Fibroblast of lung (primary cell): ENCODE measurements at regions not wholly inside any gene's neighbourhood (a gene's known extent, or its start where the extent isn't known, plus 50 kb on each side); places are given as distances from the start of the nearest gene placed in this dataset.

Source experiments
- DNase-seq, 2 donors: peaks; one replicate each; pipeline versions ENCODE4 v3.0.0 to v3.0.0-alpha.2; 2010; ENCODE audit warnings: low read depth in 2 of 2
- H2AFZ ChIP-seq: 2 replicates; pipeline ENCODE4 v1.5.1; 2012; ENCODE audit warnings: low read length, control low read depth, inconsistent platforms
- H3K27ac ChIP-seq: 2 replicates; pipeline ENCODE4 v1.5.1; 2011; ENCODE audit warnings: low read length, control low read depth; ENCODE audit not compliant: insufficient read depth
- H3K27me3 ChIP-seq: 2 replicates; pipeline ENCODE4 v1.5.1; 2011; ENCODE audit warnings: mild to moderate bottlenecking, low read length; ENCODE audit not compliant: control insufficient read depth, insufficient read depth
- H3K36me3 ChIP-seq: 2 replicates; pipeline ENCODE4 v1.5.1; 2011; ENCODE audit warnings: low read length; ENCODE audit not compliant: control insufficient read depth, insufficient read depth
- H3K4me1 ChIP-seq: 2 replicates; pipeline ENCODE4 v1.5.1; 2011; ENCODE audit warnings: low read length; ENCODE audit not compliant: control insufficient read depth, insufficient read depth; ENCODE audit errors: extremely low read depth
- H3K4me2 ChIP-seq: 2 replicates; pipeline ENCODE4 v1.5.1; 2011; ENCODE audit warnings: low read length, control low read depth; ENCODE audit not compliant: insufficient read depth; ENCODE audit errors: extremely low read depth
- H3K4me3 ChIP-seq, 4 experiments: fragments of 200-600 bp in 1 of 4; sonication (generic) in 1 of 4; replicated peaks in 1 of 4; 2 replicates each; pipeline ENCODE4 v1.5.1; 2011 to 2016; ENCODE audit warnings: low read length in 4 of 4, low read depth in 3 of 4, mild to moderate bottlenecking in 3 of 4, control low read depth in 2 of 4, inconsistent platforms in 1 of 4, mixed read lengths in 1 of 4; ENCODE audit not compliant: insufficient read depth in 1 of 4; ENCODE audit errors: control extremely low read depth in 1 of 4
- H3K79me2 ChIP-seq: 2 replicates; pipeline ENCODE4 v1.5.1; 2012; ENCODE audit warnings: mild to moderate bottlenecking, low read length, inconsistent platforms; ENCODE audit not compliant: control insufficient read depth, insufficient read depth
- H3K9ac ChIP-seq: 2 replicates; pipeline ENCODE4 v1.5.1; 2011; ENCODE audit warnings: mild to moderate bottlenecking, low read length, control low read depth; ENCODE audit not compliant: insufficient read depth
- H3K9me3 ChIP-seq: 2 replicates; pipeline ENCODE4 v1.5.1; 2012; ENCODE audit warnings: low read depth, low read length; ENCODE audit not compliant: control insufficient read depth, insufficient read depth
- H4K20me1 ChIP-seq: 2 replicates; pipeline ENCODE4 v1.5.1; 2011; ENCODE audit warnings: low read length; ENCODE audit not compliant: control insufficient read depth, insufficient read depth; ENCODE audit errors: extremely low read depth
- EZH2 ChIP-seq: IDR thresholded peaks from 2 replicates; pipeline ENCODE4 v1.5.1; 2012; ENCODE audit warnings: low read length, control low read depth, mild to moderate bottlenecking; ENCODE audit errors: missing control alignments
- TF ChIP-seq, protein P1 (sequence below), 2 donors: IDR thresholded peaks in 1 of 2; conservative IDR thresholded peaks in 1 of 2; 1 replicate in 1 of 2; 2 replicates in 1 of 2; pipeline ENCODE4 v1.5.1; 2011 to 2012; ENCODE audit warnings: low read length in 2 of 2, control low read depth in 1 of 2, inconsistent platforms in 1 of 2, low read depth in 1 of 2, mild to moderate bottlenecking in 1 of 2

DNA sequence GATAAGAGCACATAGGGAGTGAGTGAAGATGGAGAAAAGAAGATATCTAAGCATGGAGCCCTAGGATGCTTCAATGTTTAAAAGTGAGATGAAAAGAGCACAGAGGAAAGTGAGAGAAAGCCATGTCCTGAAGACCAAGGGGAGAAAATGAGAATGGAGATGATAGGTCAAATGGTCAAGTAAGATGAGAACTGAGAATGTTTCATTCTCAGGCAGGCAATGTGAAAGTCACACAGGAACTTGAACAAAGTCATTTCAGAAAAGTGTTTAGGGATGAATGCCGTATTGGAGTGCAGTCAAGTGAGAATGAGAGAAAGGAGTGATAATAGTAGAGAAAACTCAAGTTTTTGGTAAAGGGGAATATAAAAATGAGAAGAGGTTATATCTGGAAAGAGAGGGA is 148.7 kb upstream of the PTCHD1 start:
- TF ChIP-seq, protein P1, sequence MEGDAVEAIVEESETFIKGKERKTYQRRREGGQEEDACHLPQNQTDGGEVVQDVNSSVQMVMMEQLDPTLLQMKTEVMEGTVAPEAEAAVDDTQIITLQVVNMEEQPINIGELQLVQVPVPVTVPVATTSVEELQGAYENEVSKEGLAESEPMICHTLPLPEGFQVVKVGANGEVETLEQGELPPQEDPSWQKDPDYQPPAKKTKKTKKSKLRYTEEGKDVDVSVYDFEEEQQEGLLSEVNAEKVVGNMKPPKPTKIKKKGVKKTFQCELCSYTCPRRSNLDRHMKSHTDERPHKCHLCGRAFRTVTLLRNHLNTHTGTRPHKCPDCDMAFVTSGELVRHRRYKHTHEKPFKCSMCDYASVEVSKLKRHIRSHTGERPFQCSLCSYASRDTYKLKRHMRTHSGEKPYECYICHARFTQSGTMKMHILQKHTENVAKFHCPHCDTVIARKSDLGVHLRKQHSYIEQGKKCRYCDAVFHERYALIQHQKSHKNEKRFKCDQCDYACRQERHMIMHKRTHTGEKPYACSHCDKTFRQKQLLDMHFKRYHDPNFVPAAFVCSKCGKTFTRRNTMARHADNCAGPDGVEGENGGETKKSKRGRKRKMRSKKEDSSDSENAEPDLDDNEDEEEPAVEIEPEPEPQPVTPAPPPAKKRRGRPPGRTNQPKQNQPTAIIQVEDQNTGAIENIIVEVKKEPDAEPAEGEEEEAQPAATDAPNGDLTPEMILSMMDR (conservative IDR thresholded peaks at IDR 0.05 in 1 of 2, IDR thresholded peaks at IDR 0.05 in 1 of 2; ENCODE audit: low read depth in 1 of 2, low read length in 2 of 2), result no peak
- no peak for TF ChIP-seq EZH2
- H4K20me1 ChIP-seq, result no peaks in the 10 kb centered on the region

DNA sequence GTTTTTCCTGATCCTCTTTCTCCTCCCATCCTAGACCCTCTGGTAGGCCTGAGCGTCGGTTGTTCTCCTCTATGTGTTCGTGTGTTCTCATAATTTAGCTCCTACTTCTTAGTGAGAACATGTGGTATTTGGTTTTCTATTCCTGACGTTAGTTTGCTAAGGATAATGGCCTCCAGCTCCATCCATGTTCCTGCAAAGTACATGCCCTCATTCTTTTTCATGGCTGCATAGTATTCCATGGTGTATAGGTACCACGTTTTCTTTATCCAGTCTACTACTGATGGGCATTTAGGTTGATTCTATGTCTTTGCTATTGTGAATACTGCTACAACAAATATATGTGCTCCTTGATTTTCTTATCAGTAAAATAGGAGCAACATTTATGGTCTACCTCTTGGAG is 146.8 kb upstream of the PTCHD1 start:
- H3K9me3 ChIP-seq, result no peaks in the 10 kb centered on the region
- no peak overlapping the region for H3K9ac ChIP-seq
- H3K4me1 ChIP-seq, result no peaks in the 10 kb centered on the region
- no peak overlapping the region for H2AFZ ChIP-seq
- H3K27me3 ChIP-seq, result no peaks in the 10 kb centered on the region
- no peaks in the 10 kb centered on the region for H3K36me3 ChIP-seq
- no peak for TF ChIP-seq EZH2
- TF ChIP-seq, protein P1 (conservative IDR thresholded peaks at IDR 0.05 in 1 of 2, IDR thresholded peaks at IDR 0.05 in 1 of 2; ENCODE audit: low read depth in 1 of 2, low read length in 2 of 2), result no peak
- no peaks in the 10 kb centered on the region for H4K20me1 ChIP-seq
- H3K79me2 ChIP-seq, result no peaks in the 10 kb centered on the region
- no peak overlapping the region for H3K4me2 ChIP-seq
- no peak for DNase-seq
- H3K4me3 ChIP-seq, result no peak overlapping the region
- no peak overlapping the region for H3K27ac ChIP-seq

More for the DNA sequence above, 148.7 kb upstream of the PTCHD1 start:
- DNase-seq, result no peak
- no peak overlapping the region for H3K9ac ChIP-seq
- no peaks in the 10 kb centered on the region for H3K79me2 ChIP-seq
- H2AFZ ChIP-seq, result no peak overlapping the region
- no peak overlapping the region for H3K4me2 ChIP-seq
- no peaks in the 10 kb centered on the region for H3K9me3 ChIP-seq
- H3K4me3 ChIP-seq, result no peak overlapping the region
- H3K27me3 ChIP-seq, result no peaks in the 10 kb centered on the region
- H3K4me1 ChIP-seq, result no peaks in the 10 kb centered on the region
- H3K36me3 ChIP-seq, result no peaks in the 10 kb centered on the region
- H3K27ac ChIP-seq, result no peak overlapping the region

DNA sequence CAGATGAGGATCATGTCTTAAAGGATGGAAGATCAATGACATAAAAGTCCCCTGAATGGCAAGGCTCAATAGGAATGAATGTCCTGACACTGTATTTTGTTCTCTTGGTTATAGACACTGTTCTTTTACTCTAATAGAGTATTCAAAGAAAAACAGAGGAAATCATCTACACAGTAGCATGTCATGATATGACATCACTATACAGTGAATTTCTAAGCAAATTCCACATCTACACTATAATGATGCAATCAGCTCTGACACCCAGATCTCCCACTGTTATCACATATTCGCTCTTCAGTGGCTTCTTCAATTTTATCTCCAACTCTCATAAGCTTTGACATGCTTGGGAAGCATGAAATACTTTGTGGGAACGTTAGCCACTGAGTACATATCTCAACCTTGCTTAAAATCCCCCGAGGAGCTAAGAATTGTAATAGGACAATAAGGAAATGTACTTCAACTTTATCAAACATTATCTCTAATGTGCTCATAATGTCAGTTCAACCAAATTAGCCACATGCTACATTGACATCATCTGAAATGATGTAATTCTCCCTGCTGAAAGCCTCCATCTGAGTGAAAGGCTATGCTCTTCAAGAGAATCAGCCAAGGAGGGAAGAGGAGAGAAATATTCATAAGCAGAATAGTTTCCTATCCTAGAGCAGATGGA is 139.6 kb upstream of the PTCHD1 start:
- DNase-seq, result peak in 1 of 2 donors; percentile 6
- Histone ChIP-seq H3K4me3 (no peak overlapping the region), H3K27me3 (no peaks in the 10 kb centered on the region), H3K4me2 (no peak overlapping the region), H3K27ac (no peak overlapping the region), H3K79me2 (no peaks in the 10 kb centered on the region), H3K9ac (no peak overlapping the region), H3K9me3 (no peaks in the 10 kb centered on the region), H3K36me3 (no peaks in the 10 kb centered on the region), H3K4me1 (no peaks in the 10 kb centered on the region), H4K20me1 (no peaks in the 10 kb centered on the region), H2AFZ (no peak overlapping the region)
- TF ChIP-seq, protein P1 (conservative IDR thresholded peaks at IDR 0.05 in 1 of 2, IDR thresholded peaks at IDR 0.05 in 1 of 2; ENCODE audit: low read depth in 1 of 2, low read length in 2 of 2), result no peak
- TF ChIP-seq EZH2, result no peak
